ENCODE measurements at regions not wholly inside any gene's neighbourhood (a gene's known extent, or its start where the extent isn't known, plus 50 kb on each side); places are given as distances from the start of the nearest gene placed in this dataset.

- TF ChIP-seq CTCF (conservative IDR thresholded peaks at IDR 0.05; ENCODE audit: low read length) (no peak), EZH2phosphoT487 (IDR thresholded peaks at IDR 0.05; ENCODE audit: borderline replicate concordance, low read depth, low read length) (no peak)
Observed at GRCh38 chr3:176692199-176692965, 504.9 kb downstream of the TBL1XR1 start.
